MCF 10A (cell line): ENCODE measurements at regions not wholly inside any gene's neighbourhood (a gene's known extent, or its start where the extent isn't known, plus 50 kb on each side); places are given as distances from the start of the nearest gene placed in this dataset.

Experiments
- BruUV-seq: library from RNA; stranded (reverse); fragments of 400-500 nt; replicated peaks from 2 replicates; lab custom pipeline; 2021; lab: Mats Ljungman, UMichigan
- CTCF ChIA-PET: fragments of 300-600 bp; sonication (Branson Sonifier 250); formaldehyde crosslinking; extraction: SDS; loops from one replicate; lab custom pipeline; 2021; ENCODE audit warnings: antibody characterized with exemption, inconsistent platforms; lab: Yijun Ruan, JAX
- POLR2A ChIA-PET: fragments of 300-600, 350-650 bp; sonication (Branson Sonifier 250); formaldehyde crosslinking; extraction: SDS; loops from one replicate; lab custom pipeline; 2020; ENCODE audit warnings: antibody characterized with exemption, inconsistent platforms; lab: Yijun Ruan, JAX
- DNase-seq: peaks from one replicate; pipeline ENCODE4 v3.0.0-alpha.2; 2018; ENCODE audit not compliant: unreplicated experiment
- H3K27ac Mint-ChIP-seq: one replicate; pipeline ENCODE4 v1.8.0; 2022; ENCODE audit warnings: mild to moderate bottlenecking, low read depth, mixed read lengths; ENCODE audit not compliant: unreplicated experiment
- H3K27me3 Mint-ChIP-seq: one replicate; pipeline ENCODE4 v1.8.0; 2022; ENCODE audit warnings: mixed read lengths; ENCODE audit not compliant: insufficient read depth, unreplicated experiment
- H3K36me3 Mint-ChIP-seq: one replicate; pipeline ENCODE4 v1.8.0; 2022; ENCODE audit warnings: mild to moderate bottlenecking, moderate library complexity, mixed read lengths; ENCODE audit not compliant: insufficient read depth, unreplicated experiment
- H3K4me1 Mint-ChIP-seq: one replicate; pipeline ENCODE4 v1.8.0; 2022; ENCODE audit warnings: mixed read lengths; ENCODE audit not compliant: insufficient read depth, unreplicated experiment
- H3K4me3 Mint-ChIP-seq: one replicate; pipeline ENCODE4 v1.8.0; 2022; ENCODE audit warnings: mild to moderate bottlenecking, moderate library complexity, mixed read lengths; ENCODE audit not compliant: unreplicated experiment
- H3K9me3 Mint-ChIP-seq: one replicate; pipeline ENCODE4 v1.8.0; 2022; ENCODE audit warnings: mixed read lengths; ENCODE audit not compliant: unreplicated experiment
- CTCF ChIP-seq: fragments of 200-600 bp; IDR thresholded peaks from one replicate; pipeline ENCODE4 v1.8.0; 2022; ENCODE audit warnings: antibody characterized with exemption, mild to moderate bottlenecking; ENCODE audit not compliant: unreplicated experiment
- intact Hi-C: fragments of 100-400 bp; cut with micrococcal nuclease; formaldehyde crosslinking; loops from 2 replicates; pipeline ENCODE4 v1.14.1; 2022

GRCh38 chr7:20963556-20964280 lies 177.0 kb upstream of the SP8 start:
- Mint-ChIP-seq H3K4me3 (no peak overlapping the region), H3K4me1 (peaks cover 4% of the 10 kb centered on the region), H3K27ac (no peak overlapping the region), H3K27me3 (no peaks in the 10 kb centered on the region), H3K9me3 (no peaks in the 10 kb centered on the region), H3K36me3 (no peaks in the 10 kb centered on the region)
- intact Hi-C loops: no loop called here
- no peak for TF ChIP-seq CTCF
- ChIA-PET CTCF (no interaction called here), POLR2A (no interaction called here)
- DNase-seq: no peak
- no TSS peak for BruUV-seq

DNA sequence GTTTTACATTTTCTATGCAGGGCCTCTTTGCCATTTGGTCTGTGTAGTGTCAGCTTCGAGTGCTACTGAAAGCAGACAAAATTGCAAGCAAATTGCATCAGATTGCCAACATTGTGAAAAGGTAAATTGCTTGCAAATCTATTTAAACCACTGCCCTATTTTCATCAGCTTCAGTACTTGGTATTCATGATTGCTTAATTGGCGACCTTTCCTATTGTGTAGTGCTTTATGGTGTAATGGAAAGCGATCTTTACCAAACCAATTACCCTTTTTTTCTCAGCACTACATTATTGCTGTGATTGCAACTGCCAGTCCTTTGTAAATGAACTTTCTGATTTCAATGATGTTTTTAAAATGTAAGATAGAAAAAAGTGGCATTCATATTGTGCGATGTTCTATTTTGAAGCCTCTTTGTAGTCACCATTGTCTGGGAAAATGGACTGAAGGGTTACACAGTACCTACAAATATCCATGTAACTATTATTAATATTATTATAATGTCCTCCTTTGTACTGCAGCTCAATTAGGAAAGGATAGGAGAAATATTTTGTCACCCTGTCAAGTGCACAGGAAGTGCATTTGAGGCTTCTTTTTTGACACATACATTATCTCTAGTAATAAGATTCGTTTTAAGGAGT lies 177.7 kb upstream of the SP8 start:
- TF ChIP-seq CTCF: no peak
- POLR2A ChIA-PET: no interaction called here
- no peak for DNase-seq
- CTCF ChIA-PET: no interaction called here
- H3K36me3 Mint-ChIP-seq: no peaks in the 10 kb centered on the region
- H3K27ac Mint-ChIP-seq: no peak overlapping the region
- no TSS peak for BruUV-seq
- peaks cover 4% of the 10 kb centered on the region for H3K4me1 Mint-ChIP-seq
- H3K9me3 Mint-ChIP-seq: no peaks in the 10 kb centered on the region
- H3K27me3 Mint-ChIP-seq: no peaks in the 10 kb centered on the region
- H3K4me3 Mint-ChIP-seq: no peak overlapping the region
- intact Hi-C loops: no loop called here

GRCh38 chr7:20971219-20971618 lies 184.5 kb upstream of the SP8 start:
- intact Hi-C loops: no loop called here
- H3K36me3 Mint-ChIP-seq: no peaks in the 10 kb centered on the region
- TF ChIP-seq CTCF: no peak
- H3K27me3 Mint-ChIP-seq: no peaks in the 10 kb centered on the region
- no peaks in the 10 kb centered on the region for H3K9me3 Mint-ChIP-seq
- no peaks in the 10 kb centered on the region for H3K4me1 Mint-ChIP-seq
- H3K4me3 Mint-ChIP-seq: no peak overlapping the region
- ChIA-PET POLR2A (no interaction called here), CTCF (interaction anchor here (0.5 kb wide), 1 partner anchor 791 kb away, joined by 3 read pairs; no protein-coding TSS in a partner anchor)
- no TSS peak for BruUV-seq
- no peak for DNase-seq
- no peak overlapping the region for H3K27ac Mint-ChIP-seq

- no peak overlapping the region for H3K4me3 Mint-ChIP-seq
- H3K4me1 Mint-ChIP-seq: no peaks in the 10 kb centered on the region
- no peaks in the 10 kb centered on the region for H3K27me3 Mint-ChIP-seq
- no TSS peak for BruUV-seq
- H3K27ac Mint-ChIP-seq: no peak overlapping the region
- TF ChIP-seq CTCF: no peak
- DNase-seq: no peak
- ChIA-PET CTCF (interaction anchor here (0.6 to 1.0 kb wide), 2 partner anchors 69 to 274 kb away, joined by 3 to 4 read pairs; no protein-coding TSS in a partner anchor), POLR2A (no interaction called here)
- H3K36me3 Mint-ChIP-seq: no peaks in the 10 kb centered on the region
- no peaks in the 10 kb centered on the region for H3K9me3 Mint-ChIP-seq
- intact Hi-C loops: no loop called here
Measured at GRCh38 chr7:20980232-20980631, 193.5 kb upstream of the SP8 start.
